SK-N-SH treated with all-trans-retinoic acid at 6 μM for 48 hours (cell line): ENCODE measurements at regions not wholly inside any gene's neighbourhood (a gene's known extent, or its start where the extent isn't known, plus 50 kb on each side); places are given as distances from the start of the nearest gene placed in this dataset.
"Not testable (repeated sequence)": the region's sequence is repeated elsewhere in the genome, so short reads cannot be mapped to it uniquely, and the experiment has no call there.

Experiments used
- ATAC-seq: fragments of 200-7000 bp; cut with Tn5 transposase; 3 replicates; pipeline ENCODE4 v1.9.1; 2020; ENCODE audit warnings: mild to moderate bottlenecking, moderate library complexity
- ARNTL ChIP-seq: fragments of 450-650 bp; formaldehyde crosslinking; IDR thresholded peaks from 2 replicates; pipeline ENCODE4 v1.5.0; 2020; ENCODE audit warnings: low read depth, mild to moderate bottlenecking, moderate library complexity, borderline replicate concordance
- BACH2 ChIP-seq: fragments of 250-450 bp; sonication (Bioruptor Pico); IDR thresholded peaks from 2 replicates; pipeline ENCODE4 v1.9.0; 2021; ENCODE audit warnings: mild to moderate bottlenecking, borderline replicate concordance
- ESRRG ChIP-seq: fragments of 250-450 bp; sonication (Bioruptor Pico); IDR thresholded peaks from 2 replicates; pipeline ENCODE4 v1.6.1; 2021; ENCODE audit warnings: mild to moderate bottlenecking
- GLIS3 ChIP-seq: fragments of 250-450 bp; sonication (Bioruptor Pico); IDR thresholded peaks from 2 replicates; pipeline ENCODE4 v1.5.0; 2020; ENCODE audit warnings: mild to moderate bottlenecking, moderate library complexity
- PPARA ChIP-seq: fragments of 250-450 bp; sonication (Bioruptor Pico); IDR thresholded peaks from 2 replicates; pipeline ENCODE4 v1.5.0; 2020; ENCODE audit warnings: mild to moderate bottlenecking, borderline replicate concordance
- RARB ChIP-seq: fragments of 250-450 bp; sonication (Bioruptor Pico); IDR thresholded peaks from 2 replicates; pipeline ENCODE4 v1.8.0; 2021; ENCODE audit warnings: mild to moderate bottlenecking, moderate library complexity
- SNAI2 ChIP-seq: fragments of 250-450 bp; sonication (Bioruptor Pico); IDR thresholded peaks from 2 replicates; pipeline ENCODE4 v1.5.0; 2020; ENCODE audit warnings: mild to moderate bottlenecking, moderate library complexity
- TCF4 ChIP-seq: fragments of 250-450 bp; sonication (Bioruptor Pico); IDR thresholded peaks from 2 replicates; pipeline ENCODE4 v1.8.0; 2021; ENCODE audit warnings: mild to moderate bottlenecking, moderate library complexity, borderline replicate concordance
- TOX ChIP-seq: fragments of 250-450 bp; sonication (Bioruptor Pico); IDR thresholded peaks from 2 replicates; pipeline ENCODE4 v1.8.0; 2021; ENCODE audit warnings: mild to moderate bottlenecking, moderate library complexity, borderline replicate concordance
- ZC3H10 ChIP-seq: fragments of 250-450 bp; sonication (Bioruptor Pico); IDR thresholded peaks from 2 replicates; pipeline ENCODE4 v1.5.1; 2021; ENCODE audit warnings: mild to moderate bottlenecking, moderate library complexity
- ZFP30 ChIP-seq: fragments of 450-650 bp; formaldehyde crosslinking; IDR thresholded peaks from 2 replicates; pipeline ENCODE4 v1.5.0; 2022; ENCODE audit warnings: mild to moderate bottlenecking, moderate library complexity
- ZNF565 ChIP-seq: fragments of 450-650 bp; formaldehyde crosslinking; conservative IDR thresholded peaks from 2 replicates; pipeline ENCODE4 v1.5.0; 2020; ENCODE audit warnings: low read depth, mild to moderate bottlenecking, moderate library complexity
- ZNF70 ChIP-seq: fragments of 450-650 bp; formaldehyde crosslinking; IDR thresholded peaks from 2 replicates; pipeline ENCODE4 v1.5.0; 2020; ENCODE audit warnings: mild to moderate bottlenecking, moderate library complexity
- ZNF8 ChIP-seq: fragments of 450-650 bp; formaldehyde crosslinking; IDR thresholded peaks from 2 replicates; pipeline ENCODE4 v1.5.0; 2020; ENCODE audit warnings: mild to moderate bottlenecking, moderate library complexity
- TF ChIP-seq, protein P1 (sequence below): fragments of 250-450 bp; sonication (Bioruptor Pico); IDR thresholded peaks from 2 replicates; pipeline ENCODE4 v1.8.0; 2020; ENCODE audit warnings: mild to moderate bottlenecking, moderate library complexity, borderline replicate concordance
- TF ChIP-seq, protein P2 (sequence below): fragments of 250-450 bp; sonication (Bioruptor Pico); IDR thresholded peaks from 2 replicates; pipeline ENCODE4 v1.5.1; 2020; ENCODE audit warnings: low read depth, mild to moderate bottlenecking, moderate library complexity
- TF ChIP-seq, protein P3 (sequence below): fragments of 250-450 bp; sonication (Bioruptor Pico); IDR thresholded peaks from 2 replicates; pipeline ENCODE4 v1.5.1; 2021; ENCODE audit warnings: mild to moderate bottlenecking, moderate library complexity
- TF ChIP-seq, protein P4 (sequence below): fragments of 250-450 bp; sonication (Bioruptor Pico); IDR thresholded peaks from 2 replicates; pipeline ENCODE4 v1.8.0; 2021; ENCODE audit warnings: low read depth, mild to moderate bottlenecking, moderate library complexity, borderline replicate concordance
- TF ChIP-seq, protein P5 (sequence below): fragments of 250-450 bp; sonication (Bioruptor Pico); IDR thresholded peaks from 2 replicates; pipeline ENCODE4 v1.5.0; 2020; ENCODE audit warnings: mild to moderate bottlenecking, moderate library complexity

DNA sequence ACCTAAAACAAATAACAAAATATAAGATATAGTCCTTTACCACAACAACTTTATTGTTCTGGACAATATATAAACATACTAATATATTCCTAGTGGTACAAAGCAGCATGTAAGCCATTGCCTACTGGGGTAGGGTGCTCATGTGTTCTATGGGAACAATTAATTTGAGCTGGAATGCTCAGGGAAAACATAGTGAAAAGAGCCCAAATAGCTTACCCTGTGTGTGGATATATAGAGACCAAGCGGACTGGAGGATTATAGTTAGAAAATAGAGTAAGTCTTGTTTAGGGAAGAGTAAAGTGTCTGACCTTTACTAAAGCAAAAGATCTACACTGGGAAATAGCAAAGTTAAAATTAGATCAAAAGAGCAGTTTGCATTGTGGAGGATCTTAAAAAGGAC, 64.8 kb downstream of the MAD2L1 start:
- no peak for TF ChIP-seq ZFP30 (CRISPR knock-in tag)
- no peak for TF ChIP-seq ARNTL (CRISPR knock-in tag)
- no peak for TF ChIP-seq TOX
- no peak for TF ChIP-seq ESRRG
- no peak for TF ChIP-seq ZNF565 (CRISPR knock-in tag)
- TF ChIP-seq, protein P1, sequence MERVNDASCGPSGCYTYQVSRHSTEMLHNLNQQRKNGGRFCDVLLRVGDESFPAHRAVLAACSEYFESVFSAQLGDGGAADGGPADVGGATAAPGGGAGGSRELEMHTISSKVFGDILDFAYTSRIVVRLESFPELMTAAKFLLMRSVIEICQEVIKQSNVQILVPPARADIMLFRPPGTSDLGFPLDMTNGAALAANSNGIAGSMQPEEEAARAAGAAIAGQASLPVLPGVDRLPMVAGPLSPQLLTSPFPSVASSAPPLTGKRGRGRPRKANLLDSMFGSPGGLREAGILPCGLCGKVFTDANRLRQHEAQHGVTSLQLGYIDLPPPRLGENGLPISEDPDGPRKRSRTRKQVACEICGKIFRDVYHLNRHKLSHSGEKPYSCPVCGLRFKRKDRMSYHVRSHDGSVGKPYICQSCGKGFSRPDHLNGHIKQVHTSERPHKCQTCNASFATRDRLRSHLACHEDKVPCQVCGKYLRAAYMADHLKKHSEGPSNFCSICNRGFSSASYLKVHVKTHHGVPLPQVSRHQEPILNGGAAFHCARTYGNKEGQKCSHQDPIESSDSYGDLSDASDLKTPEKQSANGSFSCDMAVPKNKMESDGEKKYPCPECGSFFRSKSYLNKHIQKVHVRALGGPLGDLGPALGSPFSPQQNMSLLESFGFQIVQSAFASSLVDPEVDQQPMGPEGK (CRISPR knock-in tag): no peak
- no peak for TF ChIP-seq RARB
- TF ChIP-seq PPARA (CRISPR knock-in tag): no peak
- ATAC-seq: no peak

DNA sequence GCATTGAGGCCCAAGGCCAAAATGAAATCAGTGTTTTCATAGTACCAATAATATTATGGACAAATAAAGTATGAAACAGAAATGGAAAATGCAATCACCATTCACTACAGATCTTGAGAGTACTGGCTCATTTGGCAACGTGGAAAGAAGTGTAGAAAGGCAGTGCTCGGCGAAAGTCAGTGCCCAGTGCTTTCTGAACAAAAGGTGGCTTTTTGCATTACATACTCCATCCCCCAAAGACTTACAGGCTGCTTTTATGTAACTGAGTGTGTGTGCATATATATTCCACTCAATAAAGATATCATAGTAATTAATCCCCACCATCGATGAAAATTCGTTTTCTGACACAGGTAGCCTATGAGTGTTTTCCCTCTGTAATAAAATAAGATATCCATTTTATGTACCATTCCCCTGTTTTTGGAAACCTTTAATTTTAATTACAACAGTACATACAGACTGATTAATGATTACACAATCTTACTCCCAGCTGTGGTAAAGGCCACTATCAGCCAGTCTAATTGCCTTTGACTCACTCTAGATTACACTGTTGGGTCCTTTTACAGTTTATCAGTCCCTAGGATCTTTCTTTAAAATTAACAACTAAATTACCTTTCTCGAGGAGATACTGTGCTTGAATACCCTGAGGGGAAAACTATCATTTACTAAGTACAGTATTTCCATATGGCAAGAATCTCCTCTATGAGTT, 65.9 kb downstream of the MAD2L1 start:
- no peak for TF ChIP-seq ESRRG
- no peak for TF ChIP-seq ZNF70 (CRISPR knock-in tag)
- no peak for TF ChIP-seq TCF4 (CRISPR knock-in tag)
- TF ChIP-seq GLIS3 (CRISPR knock-in tag): no peak
- TF ChIP-seq, protein P1 (CRISPR knock-in tag): no peak
- no peak for TF ChIP-seq ZC3H10 (CRISPR knock-in tag)
- TF ChIP-seq, protein P2, sequence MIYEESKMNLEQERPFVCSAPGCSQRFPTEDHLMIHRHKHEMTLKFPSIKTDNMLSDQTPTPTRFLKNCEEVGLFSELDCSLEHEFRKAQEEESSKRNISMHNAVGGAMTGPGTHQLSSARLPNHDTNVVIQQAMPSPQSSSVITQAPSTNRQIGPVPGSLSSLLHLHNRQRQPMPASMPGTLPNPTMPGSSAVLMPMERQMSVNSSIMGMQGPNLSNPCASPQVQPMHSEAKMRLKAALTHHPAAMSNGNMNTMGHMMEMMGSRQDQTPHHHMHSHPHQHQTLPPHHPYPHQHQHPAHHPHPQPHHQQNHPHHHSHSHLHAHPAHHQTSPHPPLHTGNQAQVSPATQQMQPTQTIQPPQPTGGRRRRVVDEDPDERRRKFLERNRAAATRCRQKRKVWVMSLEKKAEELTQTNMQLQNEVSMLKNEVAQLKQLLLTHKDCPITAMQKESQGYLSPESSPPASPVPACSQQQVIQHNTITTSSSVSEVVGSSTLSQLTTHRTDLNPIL (CRISPR knock-in tag): no peak
- TF ChIP-seq, protein P3, sequence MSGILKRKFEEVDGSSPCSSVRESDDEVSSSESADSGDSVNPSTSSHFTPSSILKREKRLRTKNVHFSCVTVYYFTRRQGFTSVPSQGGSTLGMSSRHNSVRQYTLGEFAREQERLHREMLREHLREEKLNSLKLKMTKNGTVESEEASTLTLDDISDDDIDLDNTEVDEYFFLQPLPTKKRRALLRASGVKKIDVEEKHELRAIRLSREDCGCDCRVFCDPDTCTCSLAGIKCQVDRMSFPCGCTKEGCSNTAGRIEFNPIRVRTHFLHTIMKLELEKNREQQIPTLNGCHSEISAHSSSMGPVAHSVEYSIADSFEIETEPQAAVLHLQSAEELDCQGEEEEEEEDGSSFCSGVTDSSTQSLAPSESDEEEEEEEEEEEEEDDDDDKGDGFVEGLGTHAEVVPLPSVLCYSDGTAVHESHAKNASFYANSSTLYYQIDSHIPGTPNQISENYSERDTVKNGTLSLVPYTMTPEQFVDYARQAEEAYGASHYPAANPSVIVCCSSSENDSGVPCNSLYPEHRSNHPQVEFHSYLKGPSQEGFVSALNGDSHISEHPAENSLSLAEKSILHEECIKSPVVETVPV (CRISPR knock-in tag): no peak
- no peak for TF ChIP-seq BACH2 (CRISPR knock-in tag)
- no peak for TF ChIP-seq ZNF8 (CRISPR knock-in tag)
- TF ChIP-seq SNAI2 (CRISPR knock-in tag): no peak
- TF ChIP-seq PPARA (CRISPR knock-in tag): no peak
- TF ChIP-seq, all 23 proteins: peak for 0
- no peak for ATAC-seq

DNA sequence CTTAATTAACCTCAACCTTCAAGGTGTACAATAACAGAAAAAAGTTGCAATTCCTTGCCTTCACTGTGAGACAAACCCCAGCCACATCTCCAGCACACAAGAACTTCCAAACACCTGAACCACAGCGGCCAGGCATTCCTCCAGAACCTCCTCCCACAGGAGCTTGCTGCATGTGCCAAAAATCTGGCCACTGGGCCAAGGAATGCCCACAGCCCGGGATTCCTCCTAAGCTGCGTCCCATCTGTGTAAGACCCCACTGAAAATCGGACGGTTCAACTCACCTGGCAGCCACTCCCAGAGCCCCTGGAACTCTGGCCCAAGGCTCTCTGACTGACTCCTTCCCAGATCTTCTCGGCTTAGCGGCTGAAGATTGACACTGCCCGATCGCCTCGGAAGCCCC, 70.6 kb downstream of the MAD2L1 start:
- ATAC-seq: not testable (repeated sequence)

DNA sequence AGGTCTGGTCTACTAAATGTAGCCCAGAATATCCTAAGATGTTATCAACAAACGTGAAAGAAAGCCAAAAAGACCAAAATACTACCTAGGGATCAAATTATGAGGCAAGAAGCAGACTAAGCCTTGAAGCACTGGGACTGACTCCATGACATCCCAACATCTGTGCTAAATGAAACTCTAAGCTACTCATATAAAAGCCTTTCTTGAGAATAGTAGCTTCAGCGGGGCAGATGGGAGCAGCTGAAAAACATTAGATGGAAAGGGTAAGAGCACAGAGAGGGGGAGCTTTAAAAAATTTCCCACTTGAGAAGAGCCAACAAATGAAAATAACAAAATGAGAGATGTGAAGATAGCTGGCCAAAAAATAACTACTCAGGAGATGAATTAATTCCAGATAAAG, 81.7 kb downstream of the MAD2L1 start:
- TF ChIP-seq ZC3H10 (CRISPR knock-in tag) (no peak), BACH2 (CRISPR knock-in tag) (no peak), TCF4 (CRISPR knock-in tag) (no peak), PPARA (CRISPR knock-in tag) (no peak), TOX (no peak), GLIS3 (CRISPR knock-in tag) (no peak), SNAI2 (CRISPR knock-in tag) (no peak), ARNTL (CRISPR knock-in tag) (no peak), ZFP30 (CRISPR knock-in tag) (no peak)
- TF ChIP-seq, protein P2 (CRISPR knock-in tag): no peak
- TF ChIP-seq, protein P4, sequence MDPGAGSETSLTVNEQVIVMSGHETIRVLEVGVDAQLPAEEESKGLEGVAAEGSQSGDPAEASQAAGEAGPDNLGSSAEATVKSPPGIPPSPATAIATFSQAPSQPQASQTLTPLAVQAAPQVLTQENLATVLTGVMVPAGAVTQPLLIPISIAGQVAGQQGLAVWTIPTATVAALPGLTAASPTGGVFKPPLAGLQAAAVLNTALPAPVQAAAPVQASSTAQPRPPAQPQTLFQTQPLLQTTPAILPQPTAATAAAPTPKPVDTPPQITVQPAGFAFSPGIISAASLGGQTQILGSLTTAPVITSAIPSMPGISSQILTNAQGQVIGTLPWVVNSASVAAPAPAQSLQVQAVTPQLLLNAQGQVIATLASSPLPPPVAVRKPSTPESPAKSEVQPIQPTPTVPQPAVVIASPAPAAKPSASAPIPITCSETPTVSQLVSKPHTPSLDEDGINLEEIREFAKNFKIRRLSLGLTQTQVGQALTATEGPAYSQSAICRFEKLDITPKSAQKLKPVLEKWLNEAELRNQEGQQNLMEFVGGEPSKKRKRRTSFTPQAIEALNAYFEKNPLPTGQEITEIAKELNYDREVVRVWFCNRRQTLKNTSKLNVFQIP: no peak
- TF ChIP-seq, protein P5, sequence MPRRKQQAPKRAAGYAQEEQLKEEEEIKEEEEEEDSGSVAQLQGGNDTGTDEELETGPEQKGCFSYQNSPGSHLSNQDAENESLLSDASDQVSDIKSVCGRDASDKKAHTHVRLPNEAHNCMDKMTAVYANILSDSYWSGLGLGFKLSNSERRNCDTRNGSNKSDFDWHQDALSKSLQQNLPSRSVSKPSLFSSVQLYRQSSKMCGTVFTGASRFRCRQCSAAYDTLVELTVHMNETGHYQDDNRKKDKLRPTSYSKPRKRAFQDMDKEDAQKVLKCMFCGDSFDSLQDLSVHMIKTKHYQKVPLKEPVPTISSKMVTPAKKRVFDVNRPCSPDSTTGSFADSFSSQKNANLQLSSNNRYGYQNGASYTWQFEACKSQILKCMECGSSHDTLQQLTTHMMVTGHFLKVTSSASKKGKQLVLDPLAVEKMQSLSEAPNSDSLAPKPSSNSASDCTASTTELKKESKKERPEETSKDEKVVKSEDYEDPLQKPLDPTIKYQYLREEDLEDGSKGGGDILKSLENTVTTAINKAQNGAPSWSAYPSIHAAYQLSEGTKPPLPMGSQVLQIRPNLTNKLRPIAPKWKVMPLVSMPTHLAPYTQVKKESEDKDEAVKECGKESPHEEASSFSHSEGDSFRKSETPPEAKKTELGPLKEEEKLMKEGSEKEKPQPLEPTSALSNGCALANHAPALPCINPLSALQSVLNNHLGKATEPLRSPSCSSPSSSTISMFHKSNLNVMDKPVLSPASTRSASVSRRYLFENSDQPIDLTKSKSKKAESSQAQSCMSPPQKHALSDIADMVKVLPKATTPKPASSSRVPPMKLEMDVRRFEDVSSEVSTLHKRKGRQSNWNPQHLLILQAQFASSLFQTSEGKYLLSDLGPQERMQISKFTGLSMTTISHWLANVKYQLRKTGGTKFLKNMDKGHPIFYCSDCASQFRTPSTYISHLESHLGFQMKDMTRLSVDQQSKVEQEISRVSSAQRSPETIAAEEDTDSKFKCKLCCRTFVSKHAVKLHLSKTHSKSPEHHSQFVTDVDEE: no peak
- TF ChIP-seq, protein P1 (CRISPR knock-in tag): no peak
- ATAC-seq: no peak
